ENCODE measurements at regions not wholly inside any gene's neighbourhood (a gene's known extent, or its start where the extent isn't known, plus 50 kb on each side); places are given as distances from the start of the nearest gene placed in this dataset.

- Histone ChIP-seq H3K36me3 (no peaks in the 10 kb centered on the region), H3K27ac (replicated peaks) (peak overlapping the region; percentile 68), H3K9me3 (replicated peaks) (peaks cover 24% of the 10 kb centered on the region), H3K4me1 (peaks cover 4% of the 10 kb centered on the region), H3K27me3 (ENCODE audit: low read depth) (no peaks in the 10 kb centered on the region), H3K4me3 (no peak overlapping the region)
- no peak for TF ChIP-seq CTCF (IDR thresholded peaks at IDR 0.05; ENCODE audit: borderline replicate concordance)
- DNase-seq = no peak
- intact Hi-C loops (cut with micrococcal nuclease) = no loop called here
Measured at GRCh38 chr4:45094684-45095083, 368.3 kb upstream of the GNPDA2 start.

- H3K27me3 ChIP-seq (ENCODE audit: low read depth) = no peaks in the 10 kb centered on the region
- H3K36me3 ChIP-seq = no peaks in the 10 kb centered on the region
- H3K4me3 ChIP-seq = no peak overlapping the region
- intact Hi-C loops (cut with micrococcal nuclease) = no loop called here
- no peak for DNase-seq
- H3K4me1 ChIP-seq = no peaks in the 10 kb centered on the region
- no peak overlapping the region for H3K27ac ChIP-seq (replicated peaks)
- H3K9me3 ChIP-seq (replicated peaks) = peaks cover 8% of the 10 kb centered on the region
- no peak for TF ChIP-seq CTCF (IDR thresholded peaks at IDR 0.05; ENCODE audit: borderline replicate concordance)
Measured at GRCh38 chr4:45082101-45082500, 355.7 kb upstream of the GNPDA2 start.

- peaks cover 8% of the 10 kb centered on the region for H3K9me3 ChIP-seq (replicated peaks)
- no peak overlapping the region for H3K27ac ChIP-seq (replicated peaks)
- DNase-seq = no peak
- intact Hi-C loops (cut with micrococcal nuclease) = no loop called here
- no peaks in the 10 kb centered on the region for H3K36me3 ChIP-seq
- no peaks in the 10 kb centered on the region for H3K27me3 ChIP-seq (ENCODE audit: low read depth)
- no peak overlapping the region for H3K4me3 ChIP-seq
- TF ChIP-seq CTCF (IDR thresholded peaks at IDR 0.05; ENCODE audit: borderline replicate concordance) = no peak
- H3K4me1 ChIP-seq = no peaks in the 10 kb centered on the region
Measured at GRCh38 chr4:45079616-45080015, 353.3 kb upstream of the GNPDA2 start.

GRCh38 chr4:45078201-45078600 is 351.8 kb upstream of the GNPDA2 start:
- H3K4me3 ChIP-seq = no peak overlapping the region
- no peak for DNase-seq
- no peaks in the 10 kb centered on the region for H3K36me3 ChIP-seq
- H3K4me1 ChIP-seq = no peaks in the 10 kb centered on the region
- peaks cover 8% of the 10 kb centered on the region for H3K9me3 ChIP-seq (replicated peaks)
- intact Hi-C loops (cut with micrococcal nuclease) = no loop called here
- H3K27me3 ChIP-seq (ENCODE audit: low read depth) = no peaks in the 10 kb centered on the region
- H3K27ac ChIP-seq (replicated peaks) = no peak overlapping the region
- TF ChIP-seq CTCF (IDR thresholded peaks at IDR 0.05; ENCODE audit: borderline replicate concordance) = no peak

GRCh38 chr4:45072981-45073380 is 346.6 kb upstream of the GNPDA2 start:
- no peaks in the 10 kb centered on the region for H3K27me3 ChIP-seq (ENCODE audit: low read depth)
- intact Hi-C loops (cut with micrococcal nuclease) = no loop called here
- no peak overlapping the region for H3K27ac ChIP-seq (replicated peaks)
- H3K4me1 ChIP-seq = no peaks in the 10 kb centered on the region
- DNase-seq = no peak
- H3K36me3 ChIP-seq = no peaks in the 10 kb centered on the region
- H3K4me3 ChIP-seq = no peak overlapping the region
- TF ChIP-seq CTCF (IDR thresholded peaks at IDR 0.05; ENCODE audit: borderline replicate concordance) = no peak
- H3K9me3 ChIP-seq (replicated peaks) = no peaks in the 10 kb centered on the region

GRCh38 chr4:45064741-45065140 is 338.4 kb upstream of the GNPDA2 start:
- H3K27me3 ChIP-seq (ENCODE audit: low read depth) = no peaks in the 10 kb centered on the region
- no peak overlapping the region for H3K27ac ChIP-seq (replicated peaks)
- no peak for TF ChIP-seq CTCF (IDR thresholded peaks at IDR 0.05; ENCODE audit: borderline replicate concordance)
- intact Hi-C loops (cut with micrococcal nuclease) = no loop called here
- H3K9me3 ChIP-seq (replicated peaks) = peaks cover 18% of the 10 kb centered on the region
- H3K36me3 ChIP-seq = no peaks in the 10 kb centered on the region
- DNase-seq = no peak
- no peak overlapping the region for H3K4me3 ChIP-seq
- no peaks in the 10 kb centered on the region for H3K4me1 ChIP-seq
